ENCODE measurements at regions not wholly inside any gene's neighbourhood (a gene's known extent, or its start where the extent isn't known, plus 50 kb on each side); places are given as distances from the start of the nearest gene placed in this dataset.

- no peak for TF ChIP-seq CTCF (IDR thresholded peaks at IDR 0.05)
- TF ChIP-seq EZH2 (IDR thresholded peaks at IDR 0.05) = no peak
Observed at GRCh38 chr3:107250221-107250620, 127.0 kb upstream of the CCDC54 start.

Data from neural progenitor cell (in vitro differentiated cells).